Skeletal muscle satellite cell (primary cell): ENCODE measurements at regions not wholly inside any gene's neighbourhood (a gene's known extent, or its start where the extent isn't known, plus 50 kb on each side); places are given as distances from the start of the nearest gene placed in this dataset.
"Not testable (repeated sequence)": the region's sequence is repeated elsewhere in the genome, so short reads cannot be mapped to it uniquely, and the experiment has no call there.

ENCODE experiments used
- H3K27me3 ChIP-seq: 2 replicates; pipeline ENCODE4 v1.7.0; 2013; ENCODE audit warnings: low read length; ENCODE audit not compliant: control insufficient read depth, insufficient read depth
- H3K36me3 ChIP-seq: 2 replicates; pipeline ENCODE4 v1.7.0; 2013; ENCODE audit warnings: mild to moderate bottlenecking, control low read depth, low read length; ENCODE audit not compliant: insufficient read depth
- H3K4me1 ChIP-seq: 2 replicates; pipeline ENCODE4 v1.7.0; 2013; ENCODE audit warnings: low read length; ENCODE audit not compliant: control insufficient read depth, insufficient read depth
- H3K4me2 ChIP-seq: 2 replicates; pipeline ENCODE4 v1.7.0; 2013; ENCODE audit warnings: mild to moderate bottlenecking, low read length
- H3K4me3 ChIP-seq: 2 replicates; pipeline ENCODE4 v1.7.0; 2013; ENCODE audit warnings: low read length
- H3K9ac ChIP-seq: 2 replicates; pipeline ENCODE4 v1.7.0; 2013; ENCODE audit warnings: mild to moderate bottlenecking, low read depth, low read length, moderate library complexity
- H3K9me3 ChIP-seq: replicated peaks from 2 replicates; pipeline ENCODE4 v1.7.0; 2013; ENCODE audit warnings: mild to moderate bottlenecking, control low read depth, low read length

GRCh38 chr4:96383349-96383748 lies 543.5 kb downstream of the PDHA2 start:
- H3K4me3 ChIP-seq: no peak overlapping the region
- H3K9me3 ChIP-seq: no peaks in the 10 kb centered on the region
- H3K9ac ChIP-seq: no peak overlapping the region
- H3K27me3 ChIP-seq: no peaks in the 10 kb centered on the region
- H3K4me2 ChIP-seq: no peak overlapping the region
- no peaks in the 10 kb centered on the region for H3K4me1 ChIP-seq
- H3K36me3 ChIP-seq: no peaks in the 10 kb centered on the region

GRCh38 chr4:96389770-96390169 lies 549.9 kb downstream of the PDHA2 start:
- Histone ChIP-seq H3K9me3 (no peaks in the 10 kb centered on the region), H3K27me3 (no peaks in the 10 kb centered on the region), H3K4me3 (no peak overlapping the region), H3K4me2 (no peak overlapping the region), H3K36me3 (no peaks in the 10 kb centered on the region), H3K4me1 (no peaks in the 10 kb centered on the region), H3K9ac (no peak overlapping the region)

- no peaks in the 10 kb centered on the region for H3K36me3 ChIP-seq
- no peaks in the 10 kb centered on the region for H3K9me3 ChIP-seq
- H3K4me3 ChIP-seq: no peak overlapping the region
- no peaks in the 10 kb centered on the region for H3K27me3 ChIP-seq
- no peak overlapping the region for H3K4me2 ChIP-seq
- no peak overlapping the region for H3K9ac ChIP-seq
- no peaks in the 10 kb centered on the region for H3K4me1 ChIP-seq
Measured at GRCh38 chr4:96390404-96390803, 550.5 kb downstream of the PDHA2 start.

GRCh38 chr4:96395747-96396146 lies 555.9 kb downstream of the PDHA2 start:
- Histone ChIP-seq H3K36me3 (no peaks in the 10 kb centered on the region), H3K4me2 (no peak overlapping the region), H3K9me3 (no peaks in the 10 kb centered on the region), H3K4me3 (no peak overlapping the region), H3K27me3 (no peaks in the 10 kb centered on the region), H3K9ac (no peak overlapping the region), H3K4me1 (no peaks in the 10 kb centered on the region)

- Histone ChIP-seq H3K9me3 (no peaks in the 10 kb centered on the region), H3K4me2 (no peak overlapping the region), H3K36me3 (no peaks in the 10 kb centered on the region), H3K9ac (no peak overlapping the region), H3K4me3 (no peak overlapping the region), H3K27me3 (no peaks in the 10 kb centered on the region), H3K4me1 (no peaks in the 10 kb centered on the region)
Measured at GRCh38 chr4:96406742-96407141, 566.8 kb downstream of the PDHA2 start.

- Histone ChIP-seq H3K4me2 (no peak overlapping the region), H3K36me3 (no peaks in the 10 kb centered on the region), H3K4me1 (no peaks in the 10 kb centered on the region), H3K4me3 (no peak overlapping the region), H3K9me3 (no peaks in the 10 kb centered on the region), H3K9ac (no peak overlapping the region), H3K27me3 (no peaks in the 10 kb centered on the region)
Measured at GRCh38 chr4:96407225-96407624, 567.3 kb downstream of the PDHA2 start.

- no peaks in the 10 kb centered on the region for H3K4me1 ChIP-seq
- no peak overlapping the region for H3K4me3 ChIP-seq
- no peaks in the 10 kb centered on the region for H3K36me3 ChIP-seq
- no peak overlapping the region for H3K9ac ChIP-seq
- no peaks in the 10 kb centered on the region for H3K27me3 ChIP-seq
- no peak overlapping the region for H3K4me2 ChIP-seq
- no peaks in the 10 kb centered on the region for H3K9me3 ChIP-seq
Measured at GRCh38 chr4:96407738-96408463, 568.0 kb downstream of the PDHA2 start.

GRCh38 chr4:96414853-96415252 lies 575.0 kb downstream of the PDHA2 start:
- not testable (repeated sequence) for H3K27me3 ChIP-seq, H3K9me3 ChIP-seq, H3K9ac ChIP-seq, H3K4me3 ChIP-seq, H3K36me3 ChIP-seq, H3K4me2 ChIP-seq, H3K4me1 ChIP-seq

GRCh38 chr4:96429657-96430056 lies 589.8 kb downstream of the PDHA2 start:
- no peaks in the 10 kb centered on the region for H3K27me3 ChIP-seq
- no peak overlapping the region for H3K4me3 ChIP-seq
- no peaks in the 10 kb centered on the region for H3K9me3 ChIP-seq
- no peak overlapping the region for H3K9ac ChIP-seq
- H3K4me2 ChIP-seq: no peak overlapping the region
- H3K36me3 ChIP-seq: no peaks in the 10 kb centered on the region
- no peaks in the 10 kb centered on the region for H3K4me1 ChIP-seq

GRCh38 chr4:96431094-96431493 lies 591.2 kb downstream of the PDHA2 start:
- H3K9ac ChIP-seq: no peak overlapping the region
- no peaks in the 10 kb centered on the region for H3K36me3 ChIP-seq
- H3K4me1 ChIP-seq: no peaks in the 10 kb centered on the region
- no peak overlapping the region for H3K4me3 ChIP-seq
- no peak overlapping the region for H3K4me2 ChIP-seq
- no peaks in the 10 kb centered on the region for H3K9me3 ChIP-seq
- no peaks in the 10 kb centered on the region for H3K27me3 ChIP-seq

- Histone ChIP-seq H3K4me1 (no peaks in the 10 kb centered on the region), H3K9ac (no peak overlapping the region), H3K4me3 (no peak overlapping the region), H3K27me3 (no peaks in the 10 kb centered on the region), H3K4me2 (no peak overlapping the region), H3K36me3 (no peaks in the 10 kb centered on the region), H3K9me3 (peaks cover 2% of the 10 kb centered on the region)
Measured at GRCh38 chr4:96448315-96448872, 608.5 kb downstream of the PDHA2 start.

GRCh38 chr4:96455045-96455720 lies 615.3 kb downstream of the PDHA2 start:
- Histone ChIP-seq H3K4me1 (no peaks in the 10 kb centered on the region), H3K9me3 (no peaks in the 10 kb centered on the region), H3K4me3 (no peak overlapping the region), H3K36me3 (no peaks in the 10 kb centered on the region), H3K27me3 (no peaks in the 10 kb centered on the region), H3K4me2 (no peak overlapping the region), H3K9ac (no peak overlapping the region)
